ENCODE measurements at regions not wholly inside any gene's neighbourhood (a gene's known extent, or its start where the extent isn't known, plus 50 kb on each side); places are given as distances from the start of the nearest gene placed in this dataset.

GRCh38 chr5:97641081-97641480, 458.0 kb upstream of the RIOK2 start:
- TF ChIP-seq EGR1 (IDR thresholded peaks at IDR 0.05; ENCODE audit: borderline replicate concordance, low read depth, low read length) (no peak), SAP30 (IDR thresholded peaks at IDR 0.05; ENCODE audit: insufficient read depth, insufficient replicate concordance, low read length) (no peak), POLR2A (IDR thresholded peaks at IDR 0.05; ENCODE audit: control extremely low read depth in 1 of 2, low read depth in 2 of 2, low read length in 2 of 2) (no peak), CTCF (IDR thresholded peaks at IDR 0.05; ENCODE audit: control extremely low read depth in 1 of 3, insufficient read depth in 1 of 3, low read depth in 1 of 3, low read length in 3 of 3) (no peak), MAX (IDR thresholded peaks at IDR 0.05) (no peak), POLR2AphosphoS5 (IDR thresholded peaks at IDR 0.05; ENCODE audit: low read depth, low read length) (no peak), RAD21 (IDR thresholded peaks at IDR 0.05 in 1 of 2, conservative IDR thresholded peaks at IDR 0.05 in 1 of 2; ENCODE audit: low read depth in 2 of 2, low read length in 2 of 2) (no peak)

All from H1 (cell line).